Stromal cell of bone marrow (primary cell): ENCODE measurements at regions not wholly inside any gene's neighbourhood (a gene's known extent, or its start where the extent isn't known, plus 50 kb on each side); places are given as distances from the start of the nearest gene placed in this dataset.

ENCODE experiments used
- DNase-seq: peaks from one replicate; pipeline ENCODE4 v3.0.0-alpha.2; 2012; ENCODE audit warnings: low read depth

GRCh38 chr20:7708782-7709181, 231.5 kb downstream of the HAO1 start:
- DNase-seq = no peak

- DNase-seq = no peak
Observed at GRCh38 chr20:7710440-7710839, 229.8 kb downstream of the HAO1 start.

- DNase-seq = no peak
Observed at GRCh38 chr20:7712661-7713060, 227.6 kb downstream of the HAO1 start.

- DNase-seq = no peak
Observed at GRCh38 chr20:7714549-7714948, 225.7 kb downstream of the HAO1 start.

GRCh38 chr20:7716286-7716972, 223.8 kb downstream of the HAO1 start:
- no peak for DNase-seq

GRCh38 chr20:7722564-7722963, 217.7 kb downstream of the HAO1 start:
- no peak for DNase-seq

- peak; percentile 50 for DNase-seq
Observed at GRCh38 chr20:7723284-7723683, 217.0 kb downstream of the HAO1 start.

GRCh38 chr20:7728338-7728737, 211.9 kb downstream of the HAO1 start:
- DNase-seq = no peak

- DNase-seq = no peak
Observed at GRCh38 chr20:7734216-7734615, 206.0 kb downstream of the HAO1 start.

- DNase-seq = peak; percentile 25
Observed at GRCh38 chr20:7736336-7736735, 203.9 kb downstream of the HAO1 start.

GRCh38 chr20:7741866-7742265, 198.4 kb downstream of the HAO1 start:
- no peak for DNase-seq

GRCh38 chr20:7742479-7742878, 197.8 kb downstream of the HAO1 start:
- DNase-seq = no peak

GRCh38 chr20:7744411-7744810, 195.8 kb downstream of the HAO1 start:
- peak; percentile 43 for DNase-seq

- DNase-seq = no peak
Observed at GRCh38 chr20:7748624-7749023, 191.6 kb downstream of the HAO1 start.

- no peak for DNase-seq
Observed at GRCh38 chr20:7754102-7754501, 186.2 kb downstream of the HAO1 start.

GRCh38 chr20:7758406-7758805, 181.9 kb downstream of the HAO1 start:
- DNase-seq = no peak

GRCh38 chr20:7760247-7761031, 179.8 kb downstream of the HAO1 start:
- peak; percentile 7 for DNase-seq

GRCh38 chr20:7765221-7765620, 175.0 kb downstream of the HAO1 start:
- DNase-seq = no peak

GRCh38 chr20:7770046-7770445, 170.2 kb downstream of the HAO1 start:
- DNase-seq = no peak

GRCh38 chr20:7770578-7770977, 169.7 kb downstream of the HAO1 start:
- no peak for DNase-seq

- peak; percentile 65 for DNase-seq
Observed at GRCh38 chr20:7772371-7772770, 167.9 kb downstream of the HAO1 start.

- no peak for DNase-seq
Observed at GRCh38 chr20:7773511-7773910, 166.7 kb downstream of the HAO1 start.

GRCh38 chr20:7775072-7775471, 165.2 kb downstream of the HAO1 start:
- DNase-seq = peak; percentile 84

GRCh38 chr20:7776148-7776547, 164.1 kb downstream of the HAO1 start:
- DNase-seq = no peak
